GM18909 (cell line): ENCODE measurements at regions not wholly inside any gene's neighbourhood (a gene's known extent, or its start where the extent isn't known, plus 50 kb on each side); places are given as distances from the start of the nearest gene placed in this dataset.
"Not testable (repeated sequence)": the region's sequence is repeated elsewhere in the genome, so short reads cannot be mapped to it uniquely, and the experiment has no call there.

Experiments used
- ATAC-seq: cut with Tn5 transposase; IDR thresholded peaks from one replicate; pipeline ENCODE4 v1.9.1; 2021; ENCODE audit warnings: mild to moderate bottlenecking; ENCODE audit not compliant: unreplicated experiment, poor library complexity

DNA sequence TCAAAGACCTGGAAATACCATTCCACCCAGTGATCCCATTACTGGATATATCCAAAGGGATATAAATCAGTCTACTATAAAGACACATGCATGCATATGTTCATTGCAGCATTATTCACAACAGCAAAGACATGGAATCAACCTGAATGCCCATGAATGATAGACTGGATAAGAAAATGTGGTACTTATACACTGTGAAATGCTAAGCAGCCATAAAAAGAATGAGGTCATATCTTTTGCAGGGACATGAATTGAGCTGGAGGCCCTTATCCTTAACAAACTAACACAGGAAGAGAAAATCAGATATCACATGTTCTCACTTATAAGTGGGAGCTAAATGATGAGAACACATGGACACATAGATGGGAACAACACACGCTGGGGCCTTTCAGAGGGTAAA is 174.0 kb upstream of the GIMD1 start:
- not testable (repeated sequence) for ATAC-seq

DNA sequence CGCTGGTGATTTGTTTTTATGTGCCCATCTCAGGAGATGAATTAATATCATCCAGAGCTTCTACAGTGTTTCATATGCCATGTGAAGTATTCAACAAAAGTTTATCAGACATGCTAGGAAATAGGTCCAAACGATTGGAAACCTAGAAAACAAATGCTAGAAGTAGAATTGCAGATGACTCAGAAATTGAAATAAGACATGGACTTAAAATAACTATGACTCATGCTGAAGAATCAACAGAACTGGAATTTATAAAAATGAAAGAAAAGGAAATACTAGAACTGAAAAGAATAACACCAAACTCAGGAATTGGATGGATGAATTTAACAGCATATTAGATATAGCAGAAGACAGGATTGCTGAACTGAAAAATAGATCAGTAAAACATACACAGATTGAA is 172.7 kb upstream of the GIMD1 start:
- no peak for ATAC-seq

DNA sequence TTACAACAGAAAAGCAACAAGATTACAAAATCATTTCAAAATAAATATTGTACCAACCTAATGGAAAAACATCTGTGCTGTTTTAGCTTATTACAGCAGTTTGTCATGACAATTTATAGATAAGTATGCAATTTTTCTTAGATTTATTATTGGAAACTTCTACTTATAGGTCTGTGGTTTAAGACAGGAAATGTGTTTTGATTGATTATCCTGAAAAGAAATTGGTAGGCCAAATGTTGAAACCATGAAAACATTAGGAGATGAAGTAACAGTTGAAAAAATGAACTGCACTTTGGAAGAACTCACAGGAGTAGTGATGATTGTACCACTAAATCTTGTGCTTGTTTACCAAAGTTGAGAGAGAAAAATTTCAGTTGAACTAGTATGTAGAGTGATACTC is 162.2 kb upstream of the GIMD1 start:
- no peak for ATAC-seq

GRCh38 chr4:106530024-106530361 is 161.4 kb upstream of the GIMD1 start:
- ATAC-seq = no peak

DNA sequence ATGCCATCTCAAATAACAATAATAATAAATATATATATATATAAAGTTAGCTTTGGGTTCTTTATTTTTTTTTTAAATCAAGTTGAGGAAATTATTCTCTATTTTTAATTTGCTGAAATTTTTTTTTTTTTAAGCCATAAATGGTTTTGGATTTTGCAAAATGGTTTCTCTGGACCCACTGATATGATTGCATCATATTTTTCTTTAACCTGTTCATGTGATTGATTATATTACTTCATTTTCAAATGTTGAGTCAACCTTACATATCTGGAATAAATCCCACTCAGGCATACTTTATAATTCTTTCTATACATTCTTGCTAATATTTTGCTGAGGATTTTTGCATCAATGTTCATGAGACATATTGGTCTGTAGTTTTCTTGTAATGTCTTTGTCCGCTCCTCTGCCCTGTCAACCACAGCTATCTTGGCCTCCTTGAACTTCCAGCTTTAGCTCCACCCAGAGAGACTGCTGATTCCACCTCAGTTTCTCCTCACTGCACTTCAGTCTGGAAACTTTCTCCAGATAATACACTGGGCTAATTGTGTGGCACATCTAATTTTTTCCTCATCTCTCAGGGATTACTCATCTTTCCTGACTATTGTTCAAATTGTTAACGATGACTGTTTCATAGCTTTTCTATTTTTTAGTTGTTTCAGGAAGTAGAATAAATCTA is 160.9 kb upstream of the GIMD1 start:
- ATAC-seq = no peak

DNA sequence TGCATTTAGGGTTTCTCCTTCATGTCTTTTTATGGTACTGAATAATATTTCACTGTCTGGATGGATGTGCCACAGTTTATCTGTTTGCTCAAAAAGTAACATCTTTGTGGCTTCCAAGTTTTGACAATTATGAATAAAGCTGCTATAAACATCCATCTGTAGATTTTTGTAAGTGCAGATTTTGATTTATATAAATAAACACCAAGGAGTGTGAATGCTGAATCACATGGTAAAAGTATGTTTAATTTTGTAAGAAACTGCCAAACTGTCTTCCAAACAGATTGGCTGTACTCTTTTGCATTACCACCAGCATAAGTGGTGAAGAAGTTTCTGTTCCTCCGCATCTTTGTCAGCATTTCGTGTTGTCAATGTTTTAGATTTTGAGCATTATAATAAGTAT is 158.7 kb upstream of the GIMD1 start:
- ATAC-seq = no peak

GRCh38 chr4:106525425-106525824 is 156.8 kb upstream of the GIMD1 start:
- ATAC-seq = not testable (repeated sequence)

GRCh38 chr4:106524772-106525171 is 156.2 kb upstream of the GIMD1 start:
- ATAC-seq = not testable (repeated sequence)

- no peak for ATAC-seq
Observed at GRCh38 chr4:106522839-106523238, 154.3 kb upstream of the GIMD1 start.

- no peak for ATAC-seq
Observed at GRCh38 chr4:106512706-106513105, 144.1 kb upstream of the GIMD1 start.

DNA sequence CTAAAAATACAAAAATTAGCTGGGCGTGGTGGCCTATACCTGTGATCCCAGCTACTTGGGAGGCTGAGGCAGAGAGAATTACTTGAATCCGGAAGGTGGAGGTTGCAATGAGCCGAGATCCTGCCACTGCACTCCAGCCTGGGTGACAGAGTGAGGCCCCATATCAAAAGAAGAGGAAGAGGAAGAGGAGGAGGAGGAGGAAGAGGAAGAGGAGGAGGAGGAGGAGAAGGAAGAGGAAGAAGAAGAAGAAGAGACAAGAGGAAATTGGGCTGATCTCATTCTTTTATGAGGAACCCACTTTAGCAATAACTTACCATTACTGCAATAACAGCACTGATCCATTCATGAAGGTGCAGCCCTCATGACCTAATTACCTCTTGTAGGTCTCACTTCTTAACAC is 138.9 kb upstream of the GIMD1 start:
- no peak for ATAC-seq

- ATAC-seq = no peak
Observed at GRCh38 chr4:106503116-106504050, 134.8 kb upstream of the GIMD1 start.

- peak; percentile 90 for ATAC-seq
Observed at GRCh38 chr4:106502106-106502699, 133.6 kb upstream of the GIMD1 start.

DNA sequence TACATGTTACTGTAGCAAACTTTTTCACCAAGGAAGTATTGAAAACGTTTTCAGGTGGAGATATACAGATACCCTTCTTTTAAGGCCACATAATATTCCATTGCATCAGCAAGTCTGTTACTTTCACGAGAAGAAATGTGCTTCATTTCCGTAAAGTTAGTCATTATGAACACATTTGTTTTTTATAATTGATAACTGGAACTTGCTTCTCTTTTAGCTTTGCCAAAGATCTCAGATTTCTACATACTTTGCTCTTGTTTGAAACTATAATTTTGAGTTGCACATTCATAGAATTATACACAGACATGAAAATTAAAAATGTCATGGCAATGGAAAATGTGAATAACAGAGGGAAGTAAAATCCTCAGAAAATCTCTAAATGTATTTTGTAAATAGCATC is 128.7 kb upstream of the GIMD1 start:
- no peak for ATAC-seq

DNA sequence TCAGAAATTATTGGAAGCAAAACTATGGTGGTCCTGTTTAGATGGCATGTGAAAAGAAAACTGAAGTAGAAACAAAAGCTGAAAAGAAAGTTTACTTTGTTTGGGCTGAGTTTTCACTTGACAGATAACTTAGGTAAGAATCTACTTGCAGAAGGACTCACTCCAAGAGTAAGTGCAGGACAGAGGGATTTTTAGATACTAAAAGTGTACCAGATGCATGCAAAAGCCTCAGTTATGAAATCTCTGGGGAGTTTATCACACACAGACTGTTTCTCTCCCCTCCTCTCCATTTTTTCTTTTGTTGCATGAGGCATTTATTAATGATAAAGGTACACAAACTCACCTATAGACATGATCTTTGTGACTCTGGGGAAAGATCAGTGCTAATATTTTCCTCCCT is 127.5 kb upstream of the GIMD1 start:
- ATAC-seq = no peak

- ATAC-seq = no peak
Observed at GRCh38 chr4:106495476-106495875, 126.9 kb upstream of the GIMD1 start.

DNA sequence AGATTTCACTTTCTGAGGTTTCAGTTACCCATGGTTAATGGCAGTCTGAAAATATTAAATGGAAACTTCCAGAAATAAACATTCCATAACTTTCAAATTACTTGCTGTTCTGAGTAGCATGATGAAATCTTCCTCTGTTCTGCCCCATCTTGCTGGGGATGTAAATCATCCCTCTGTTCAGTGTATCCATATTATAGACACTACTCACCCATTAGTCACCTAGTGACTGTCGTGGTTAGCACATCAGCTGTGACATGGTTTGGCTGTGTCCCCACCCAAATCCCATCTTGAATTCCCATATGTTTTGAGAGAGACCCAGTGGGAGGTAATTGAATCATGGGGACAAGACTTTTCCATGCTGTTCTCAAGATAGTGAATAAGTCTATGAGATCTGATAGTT is 125.5 kb upstream of the GIMD1 start:
- no peak for ATAC-seq

- ATAC-seq = no peak
Observed at GRCh38 chr4:106493086-106493485, 124.5 kb upstream of the GIMD1 start.

GRCh38 chr4:106486533-106486932 is 118.0 kb upstream of the GIMD1 start:
- ATAC-seq = no peak

DNA sequence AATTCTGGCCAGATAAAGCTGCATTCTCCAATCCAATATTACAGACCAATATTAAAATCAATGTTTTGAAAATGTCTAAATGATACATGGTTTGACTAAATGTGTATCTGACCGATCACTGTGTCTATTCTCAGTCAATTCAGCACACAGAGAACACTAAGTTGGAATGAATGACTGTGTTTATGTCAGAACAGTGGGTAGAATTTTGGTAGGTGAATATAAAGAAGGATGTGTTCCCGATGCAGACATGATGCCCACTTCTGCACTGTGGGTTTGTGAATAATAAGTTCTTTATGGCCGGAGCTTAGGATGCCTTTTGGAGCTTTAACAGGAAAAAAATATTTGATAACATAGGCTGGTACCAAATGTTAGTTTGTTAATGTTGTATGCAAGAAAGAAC is 113.2 kb upstream of the GIMD1 start:
- no peak for ATAC-seq

GRCh38 chr4:106478152-106478551 is 109.6 kb upstream of the GIMD1 start:
- no peak for ATAC-seq
